ENCODE measurements at regions not wholly inside any gene's neighbourhood (a gene's known extent, or its start where the extent isn't known, plus 50 kb on each side); places are given as distances from the start of the nearest gene placed in this dataset.

DNA sequence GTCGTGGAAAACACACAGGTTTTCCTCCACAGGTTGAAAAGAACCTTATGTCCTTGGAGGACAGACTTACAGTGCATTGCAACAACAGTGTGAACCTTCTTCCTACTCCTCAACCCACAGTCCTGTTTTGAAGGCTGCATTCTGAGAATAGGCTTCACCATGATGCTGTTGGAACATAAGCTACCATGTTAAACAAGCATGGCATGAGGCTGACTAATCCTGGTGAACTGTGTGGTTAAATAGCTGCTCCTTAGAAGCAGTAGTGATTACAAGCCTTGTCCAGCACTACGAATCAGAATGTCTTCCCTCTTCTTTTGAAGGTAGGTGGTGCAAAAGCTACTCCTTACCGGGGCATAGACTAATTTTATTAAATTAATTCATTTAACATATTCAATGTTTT, 368.5 kb upstream of the EPHA7 start:
- TF ChIP-seq, protein P1, sequence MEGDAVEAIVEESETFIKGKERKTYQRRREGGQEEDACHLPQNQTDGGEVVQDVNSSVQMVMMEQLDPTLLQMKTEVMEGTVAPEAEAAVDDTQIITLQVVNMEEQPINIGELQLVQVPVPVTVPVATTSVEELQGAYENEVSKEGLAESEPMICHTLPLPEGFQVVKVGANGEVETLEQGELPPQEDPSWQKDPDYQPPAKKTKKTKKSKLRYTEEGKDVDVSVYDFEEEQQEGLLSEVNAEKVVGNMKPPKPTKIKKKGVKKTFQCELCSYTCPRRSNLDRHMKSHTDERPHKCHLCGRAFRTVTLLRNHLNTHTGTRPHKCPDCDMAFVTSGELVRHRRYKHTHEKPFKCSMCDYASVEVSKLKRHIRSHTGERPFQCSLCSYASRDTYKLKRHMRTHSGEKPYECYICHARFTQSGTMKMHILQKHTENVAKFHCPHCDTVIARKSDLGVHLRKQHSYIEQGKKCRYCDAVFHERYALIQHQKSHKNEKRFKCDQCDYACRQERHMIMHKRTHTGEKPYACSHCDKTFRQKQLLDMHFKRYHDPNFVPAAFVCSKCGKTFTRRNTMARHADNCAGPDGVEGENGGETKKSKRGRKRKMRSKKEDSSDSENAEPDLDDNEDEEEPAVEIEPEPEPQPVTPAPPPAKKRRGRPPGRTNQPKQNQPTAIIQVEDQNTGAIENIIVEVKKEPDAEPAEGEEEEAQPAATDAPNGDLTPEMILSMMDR (IDR thresholded peaks at IDR 0.05): no peak
- TF ChIP-seq POLR2AphosphoS5 (IDR thresholded peaks at IDR 0.05): no peak
